WTC11 (cell line): ENCODE measurements at regions not wholly inside any gene's neighbourhood (a gene's known extent, or its start where the extent isn't known, plus 50 kb on each side); places are given as distances from the start of the nearest gene placed in this dataset.

Source experiments
- ATAC-seq: fragments of 200-7000 bp; cut with Tn5 transposase; 2 replicates; pipeline ENCODE4 v1.10.0; 2021; ENCODE audit warnings: mild to moderate bottlenecking, moderate library complexity
- CTCF ChIA-PET: fragments of 300-600 bp; sonication (Branson Sonifier 250); formaldehyde crosslinking; loops from one replicate; lab custom pipeline; 2021; ENCODE audit warnings: antibody characterized with exemption; lab: Charles Lee
- POLR2A ChIA-PET: fragments of 350-600 bp; sonication (Branson Sonifier 250); formaldehyde crosslinking; loops from one replicate; lab custom pipeline; 2021; ENCODE audit warnings: antibody characterized with exemption; lab: Charles Lee
- DNase-seq: peaks from one replicate; pipeline ENCODE4 v3.0.0; 2021; ENCODE audit warnings: low spot score
- H3K27ac Mint-ChIP-seq: 2 replicates; pipeline ENCODE4 v1.8.0; 2021; ENCODE audit warnings: mixed read lengths
- H3K27me3 Mint-ChIP-seq: 2 replicates; pipeline ENCODE4 v1.8.0; 2021; ENCODE audit warnings: low read depth, mild to moderate bottlenecking, moderate library complexity, mixed read lengths
- H3K36me3 Mint-ChIP-seq: 2 replicates; pipeline ENCODE4 v1.8.0; 2021; ENCODE audit warnings: mixed read lengths
- H3K4me1 Mint-ChIP-seq: 2 replicates; pipeline ENCODE4 v1.8.0; 2022; ENCODE audit warnings: mixed read lengths
- H3K4me3 Mint-ChIP-seq: 2 replicates; pipeline ENCODE4 v1.8.0; 2021; ENCODE audit warnings: mild to moderate bottlenecking, moderate library complexity, mixed read lengths
- H3K9me3 Mint-ChIP-seq: 2 replicates; pipeline ENCODE4 v1.8.0; 2021; ENCODE audit warnings: mixed read lengths
- ARID4B ChIP-seq: sonication (generic); formaldehyde crosslinking; IDR thresholded peaks from 2 replicates; pipeline ENCODE4 v1.8.0; 2023; ENCODE audit warnings: missing genetic modification reagents, mild to moderate bottlenecking, borderline replicate concordance
- E2F5 ChIP-seq: sonication (generic); formaldehyde crosslinking; IDR thresholded peaks from 2 replicates; pipeline ENCODE4 v1.8.1; 2022; ENCODE audit warnings: mild to moderate bottlenecking, moderate library complexity, missing genetic modification reagents
- ERG ChIP-seq: fragments of 250-450 bp; sonication (Bioruptor Pico); IDR thresholded peaks from 2 replicates; pipeline ENCODE4 v1.8.0; 2021; ENCODE audit warnings: mild to moderate bottlenecking
- FOXJ3 ChIP-seq: sonication (generic); formaldehyde crosslinking; IDR thresholded peaks from 2 replicates; pipeline ENCODE4 v1.9.0; 2021; ENCODE audit warnings: missing genetic modification reagents, mild to moderate bottlenecking, borderline replicate concordance
- GTF2I ChIP-seq: fragments of 250-450 bp; sonication (Bioruptor Pico); conservative IDR thresholded peaks from 2 replicates; pipeline ENCODE4 v1.4.0; 2021; ENCODE audit warnings: mild to moderate bottlenecking
- JUN ChIP-seq: sonication (generic); formaldehyde crosslinking; IDR thresholded peaks from 2 replicates; pipeline ENCODE4 v1.8.0; 2023; ENCODE audit warnings: mild to moderate bottlenecking, missing genetic modification reagents
- MXD4 ChIP-seq: fragments of 250-450 bp; sonication (Bioruptor Pico); IDR thresholded peaks from 2 replicates; pipeline ENCODE4 v1.8.0; 2021; ENCODE audit warnings: mild to moderate bottlenecking, moderate library complexity, borderline replicate concordance
- MYBL2 ChIP-seq: sonication (generic); formaldehyde crosslinking; IDR thresholded peaks from 2 replicates; pipeline ENCODE4 v1.8.1; 2023; ENCODE audit warnings: mild to moderate bottlenecking, moderate library complexity, missing genetic modification reagents
- NR2C2 ChIP-seq: sonication (generic); formaldehyde crosslinking; IDR thresholded peaks from 2 replicates; pipeline ENCODE4 v1.8.0; 2022; ENCODE audit warnings: mild to moderate bottlenecking, missing genetic modification reagents
- NR3C1 ChIP-seq: sonication (generic); formaldehyde crosslinking; conservative IDR thresholded peaks from 2 replicates; pipeline ENCODE4 v1.8.1; 2023; ENCODE audit warnings: low read depth, mild to moderate bottlenecking, missing genetic modification reagents
- PREB ChIP-seq: sonication (generic); formaldehyde crosslinking; IDR thresholded peaks from 2 replicates; pipeline ENCODE4 v1.8.1; 2022; ENCODE audit warnings: mild to moderate bottlenecking, missing genetic modification reagents, moderate library complexity, borderline replicate concordance
- RORB ChIP-seq: fragments of 250-450 bp; sonication (Bioruptor Pico); IDR thresholded peaks from 2 replicates; pipeline ENCODE4 v1.9.0; 2021; ENCODE audit warnings: mild to moderate bottlenecking
- USF2 ChIP-seq: sonication (generic); formaldehyde crosslinking; IDR thresholded peaks from 2 replicates; pipeline ENCODE4 v1.8.1; 2023; ENCODE audit warnings: mild to moderate bottlenecking, missing genetic modification reagents, moderate library complexity
- ZNF121 ChIP-seq: sonication (generic); formaldehyde crosslinking; IDR thresholded peaks from 2 replicates; pipeline ENCODE4 v1.8.0; 2023; ENCODE audit warnings: missing genetic modification reagents
- ZNF396 ChIP-seq: fragments of 250-450 bp; sonication (Bioruptor Pico); IDR thresholded peaks from 2 replicates; pipeline ENCODE4 v1.8.0; 2021; ENCODE audit warnings: mild to moderate bottlenecking, moderate library complexity, borderline replicate concordance
- ZNF423 ChIP-seq: fragments of 250-450 bp; sonication (Bioruptor Pico); IDR thresholded peaks from 2 replicates; pipeline ENCODE4 v2.1.2; 2022; ENCODE audit warnings: mild to moderate bottlenecking, moderate library complexity
- ZNF512 ChIP-seq: sonication (generic); formaldehyde crosslinking; IDR thresholded peaks from 2 replicates; pipeline ENCODE4 v1.8.1; 2022; ENCODE audit warnings: missing genetic modification reagents, borderline replicate concordance

- ChIA-PET CTCF (no interaction called here), POLR2A (interaction anchor here (0.5 kb wide), 1 partner anchor 36 kb away, joined by 4 read pairs; no protein-coding TSS in a partner anchor)
- no peak overlapping the region for H3K27ac Mint-ChIP-seq
- no peak for TF ChIP-seq NR2C2 (CRISPR knock-in tag)
- TF ChIP-seq MXD4 (CRISPR knock-in tag) = no peak
- TF ChIP-seq USF2 (CRISPR knock-in tag) = no peak
- TF ChIP-seq MYBL2 (CRISPR knock-in tag) = no peak
- TF ChIP-seq NR3C1 (CRISPR knock-in tag) = no peak
- TF ChIP-seq ZNF121 (CRISPR knock-in tag) = no peak
- TF ChIP-seq RORB = no peak
- TF ChIP-seq JUN (CRISPR knock-in tag) = no peak
- DNase-seq (peak; percentile 31), ATAC-seq (peak; percentile 52)
- peaks cover 27% of the 10 kb centered on the region for H3K4me1 Mint-ChIP-seq
- H3K9me3 Mint-ChIP-seq = peaks cover 3% of the 10 kb centered on the region; the same call in 1 of the 2 replicates
- H3K36me3 Mint-ChIP-seq = no peaks in the 10 kb centered on the region
- H3K4me3 Mint-ChIP-seq = no peak overlapping the region
- H3K27me3 Mint-ChIP-seq = no peaks in the 10 kb centered on the region
Observed at GRCh38 chr6:163866192-163866591, 451.7 kb downstream of the QKI start.

GRCh38 chr6:163863565-163863964, 449.0 kb downstream of the QKI start:
- H3K27me3 Mint-ChIP-seq = no peaks in the 10 kb centered on the region
- peaks cover 4% of the 10 kb centered on the region for H3K36me3 Mint-ChIP-seq
- ChIA-PET CTCF (interaction anchor here (0.7 kb wide), 1 partner anchor 643 kb away, joined by 3 read pairs; no protein-coding TSS in a partner anchor), POLR2A (interaction anchor here (0.7 kb wide), 1 partner anchor 215 kb away, joined by 4 read pairs; no protein-coding TSS in a partner anchor)
- no peak overlapping the region for H3K27ac Mint-ChIP-seq
- TF ChIP-seq ZNF423 (CRISPR knock-in tag) (peak; percentile 14; the same call in 1 of the 2 replicates), FOXJ3 (CRISPR knock-in tag) (no peak)
- DNase-seq (peak; percentile 20), ATAC-seq (peak; percentile 36)
- peaks cover 5% of the 10 kb centered on the region for H3K9me3 Mint-ChIP-seq
- H3K4me3 Mint-ChIP-seq = no peak overlapping the region
- peaks cover 31% of the 10 kb centered on the region for H3K4me1 Mint-ChIP-seq

- H3K27me3 Mint-ChIP-seq = no peaks in the 10 kb centered on the region
- ATAC-seq = no peak
- no peak overlapping the region for H3K4me3 Mint-ChIP-seq
- no peak for DNase-seq
- H3K36me3 Mint-ChIP-seq = peaks cover 6% of the 10 kb centered on the region
- peaks cover 11% of the 10 kb centered on the region for H3K9me3 Mint-ChIP-seq
- ChIA-PET POLR2A (interaction anchor here (0.7 kb wide), 1 partner anchor 131 kb away, joined by 3 read pairs; no protein-coding TSS in a partner anchor), CTCF (no interaction called here)
- no peak overlapping the region for H3K27ac Mint-ChIP-seq
- peaks cover 29% of the 10 kb centered on the region for H3K4me1 Mint-ChIP-seq
- TF ChIP-seq PREB = no peak
- TF ChIP-seq E2F5 (CRISPR knock-in tag) = no peak
- TF ChIP-seq GTF2I = no peak
- TF ChIP-seq ERG (CRISPR knock-in tag) = no peak
- TF ChIP-seq ZNF396 (CRISPR knock-in tag) = no peak
- TF ChIP-seq ARID4B (CRISPR knock-in tag) = no peak
- TF ChIP-seq ZNF512 (CRISPR knock-in tag) = no peak
Observed at GRCh38 chr6:163862701-163863100, 448.2 kb downstream of the QKI start.
